Stimulated activated CD8-positive, alpha-beta memory T cell treated with anti-CD3 and anti-CD28 coated beads, Interleukin-4, amount 100 ng/mL, for 4 hours (primary cell): ENCODE measurements at regions not wholly inside any gene's neighbourhood (a gene's known extent, or its start where the extent isn't known, plus 50 kb on each side); places are given as distances from the start of the nearest gene placed in this dataset.

Source experiments
- DNase-seq, 2 donors: peaks; one replicate each; pipeline ENCODE4 v3.0.0-alpha.2; 2020; ENCODE audit warnings: low read depth in 2 of 2, low spot score in 1 of 2

GRCh38 chr1:185515696-185516095, 198.7 kb upstream of the IVNS1ABP start:
- DNase-seq: no peak

GRCh38 chr1:185514311-185514710, 197.3 kb upstream of the IVNS1ABP start:
- DNase-seq: no peak

- no peak for DNase-seq
Measured at GRCh38 chr1:185512442-185512841, 195.4 kb upstream of the IVNS1ABP start.

- DNase-seq: no peak
Measured at GRCh38 chr1:185501099-185501498, 184.1 kb upstream of the IVNS1ABP start.

GRCh38 chr1:185500001-185500626, 183.1 kb upstream of the IVNS1ABP start:
- no peak for DNase-seq

GRCh38 chr1:185498207-185498606, 181.2 kb upstream of the IVNS1ABP start:
- DNase-seq: no peak

GRCh38 chr1:185497177-185497576, 180.1 kb upstream of the IVNS1ABP start:
- no peak for DNase-seq

- no peak for DNase-seq
Measured at GRCh38 chr1:185495898-185496297, 178.9 kb upstream of the IVNS1ABP start.

- DNase-seq: no peak
Measured at GRCh38 chr1:185495007-185495406, 178.0 kb upstream of the IVNS1ABP start.

- no peak for DNase-seq
Measured at GRCh38 chr1:185492089-185492825, 175.2 kb upstream of the IVNS1ABP start.

GRCh38 chr1:185491604-185492003, 174.6 kb upstream of the IVNS1ABP start:
- DNase-seq: no peak

- DNase-seq: no peak
Measured at GRCh38 chr1:185490924-185491323, 173.9 kb upstream of the IVNS1ABP start.

GRCh38 chr1:185489406-185489805, 172.4 kb upstream of the IVNS1ABP start:
- no peak for DNase-seq

- DNase-seq: no peak
Measured at GRCh38 chr1:185488808-185489207, 171.8 kb upstream of the IVNS1ABP start.

GRCh38 chr1:185487936-185488335, 170.9 kb upstream of the IVNS1ABP start:
- DNase-seq: no peak

GRCh38 chr1:185487026-185487425, 170.0 kb upstream of the IVNS1ABP start:
- no peak for DNase-seq

GRCh38 chr1:185486346-185486745, 169.3 kb upstream of the IVNS1ABP start:
- DNase-seq: no peak

GRCh38 chr1:185483664-185484450, 166.8 kb upstream of the IVNS1ABP start:
- no peak for DNase-seq

GRCh38 chr1:185483217-185483616, 166.2 kb upstream of the IVNS1ABP start:
- no peak for DNase-seq

- no peak for DNase-seq
Measured at GRCh38 chr1:185480545-185480944, 163.5 kb upstream of the IVNS1ABP start.

- DNase-seq: no peak
Measured at GRCh38 chr1:185479796-185480195, 162.8 kb upstream of the IVNS1ABP start.

GRCh38 chr1:185478877-185479276, 161.8 kb upstream of the IVNS1ABP start:
- DNase-seq: no peak
